ENCODE measurements at regions not wholly inside any gene's neighbourhood (a gene's known extent, or its start where the extent isn't known, plus 50 kb on each side); places are given as distances from the start of the nearest gene placed in this dataset.

GRCh38 chr4:149923736-149924135, 108.1 kb upstream of the IQCM start:
- no peaks in the 10 kb centered on the region for H3K9me3 ChIP-seq
- no peak overlapping the region for H3K4me3 ChIP-seq
- no peak overlapping the region for H3K27ac ChIP-seq
- no peak for DNase-seq (ENCODE audit: low spot score in 2 of 2)
- no peaks in the 10 kb centered on the region for H3K4me1 ChIP-seq
- WGBS, 2 donors: 77 to 79% methylated on average over 6 of the region's 6 CpGs
- TF ChIP-seq, protein P1, sequence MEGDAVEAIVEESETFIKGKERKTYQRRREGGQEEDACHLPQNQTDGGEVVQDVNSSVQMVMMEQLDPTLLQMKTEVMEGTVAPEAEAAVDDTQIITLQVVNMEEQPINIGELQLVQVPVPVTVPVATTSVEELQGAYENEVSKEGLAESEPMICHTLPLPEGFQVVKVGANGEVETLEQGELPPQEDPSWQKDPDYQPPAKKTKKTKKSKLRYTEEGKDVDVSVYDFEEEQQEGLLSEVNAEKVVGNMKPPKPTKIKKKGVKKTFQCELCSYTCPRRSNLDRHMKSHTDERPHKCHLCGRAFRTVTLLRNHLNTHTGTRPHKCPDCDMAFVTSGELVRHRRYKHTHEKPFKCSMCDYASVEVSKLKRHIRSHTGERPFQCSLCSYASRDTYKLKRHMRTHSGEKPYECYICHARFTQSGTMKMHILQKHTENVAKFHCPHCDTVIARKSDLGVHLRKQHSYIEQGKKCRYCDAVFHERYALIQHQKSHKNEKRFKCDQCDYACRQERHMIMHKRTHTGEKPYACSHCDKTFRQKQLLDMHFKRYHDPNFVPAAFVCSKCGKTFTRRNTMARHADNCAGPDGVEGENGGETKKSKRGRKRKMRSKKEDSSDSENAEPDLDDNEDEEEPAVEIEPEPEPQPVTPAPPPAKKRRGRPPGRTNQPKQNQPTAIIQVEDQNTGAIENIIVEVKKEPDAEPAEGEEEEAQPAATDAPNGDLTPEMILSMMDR (IDR thresholded peaks at IDR 0.05): no peak
- no peak for TF ChIP-seq EP300 (IDR thresholded peaks at IDR 0.05)
- TF ChIP-seq POLR2A (IDR thresholded peaks at IDR 0.05): no peak
- no peaks in the 10 kb centered on the region for H3K27me3 ChIP-seq
- H3K36me3 ChIP-seq: no peaks in the 10 kb centered on the region

- no peaks in the 10 kb centered on the region for H3K27me3 ChIP-seq
- H3K36me3 ChIP-seq: no peaks in the 10 kb centered on the region
- DNase-seq (ENCODE audit: low spot score in 2 of 2): no peak
- TF ChIP-seq EP300 (IDR thresholded peaks at IDR 0.05) (no peak), POLR2A (IDR thresholded peaks at IDR 0.05) (no peak)
- 91 to 96% methylated on average over 3 of the region's 3 CpGs for WGBS, 2 donors
- H3K4me1 ChIP-seq: no peaks in the 10 kb centered on the region
- no peak overlapping the region for H3K27ac ChIP-seq
- no peak overlapping the region for H3K4me3 ChIP-seq
- H3K9me3 ChIP-seq: no peaks in the 10 kb centered on the region
These were observed 111.9 kb upstream of the IQCM start for GRCh38 chr4:149927514-149927913.

- WGBS, 2 donors: 93 to 100% methylated on average over 1 of the region's 1 CpG
- Histone ChIP-seq H3K36me3 (no peaks in the 10 kb centered on the region), H3K4me1 (no peaks in the 10 kb centered on the region), H3K4me3 (no peak overlapping the region), H3K27me3 (no peaks in the 10 kb centered on the region), H3K9me3 (no peaks in the 10 kb centered on the region), H3K27ac (no peak overlapping the region)
- no peak for TF ChIP-seq POLR2A (IDR thresholded peaks at IDR 0.05)
- TF ChIP-seq EP300 (IDR thresholded peaks at IDR 0.05): no peak
- TF ChIP-seq, protein P1 (IDR thresholded peaks at IDR 0.05): no peak
- no peak for DNase-seq (ENCODE audit: low spot score in 2 of 2)
These were observed 112.9 kb upstream of the IQCM start for GRCh38 chr4:149928507-149928906.

DNA sequence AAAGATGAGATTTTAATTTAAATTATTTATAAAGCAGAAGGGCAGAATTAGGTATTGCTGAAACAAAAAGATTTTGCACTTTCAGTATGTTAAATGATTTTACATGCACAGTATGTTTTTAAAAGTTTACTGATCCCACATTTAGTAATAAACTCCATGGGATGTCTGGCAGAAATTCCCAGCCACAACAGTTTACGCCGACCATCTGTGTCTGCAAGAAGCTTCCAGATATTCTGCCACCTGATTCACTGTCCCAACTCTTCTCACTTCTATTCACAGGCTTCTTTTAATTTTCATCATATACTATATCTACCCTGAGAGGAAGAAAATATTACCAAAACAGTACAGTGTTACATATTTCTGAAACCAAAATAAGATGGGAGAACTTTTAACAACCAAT, 115.8 kb upstream of the IQCM start:
- Histone ChIP-seq H3K36me3 (no peaks in the 10 kb centered on the region), H3K27ac (no peak overlapping the region), H3K4me1 (no peaks in the 10 kb centered on the region), H3K9me3 (no peaks in the 10 kb centered on the region), H3K27me3 (no peaks in the 10 kb centered on the region), H3K4me3 (no peak overlapping the region)
- DNase-seq (ENCODE audit: low spot score in 2 of 2): no peak
- TF ChIP-seq EP300 (IDR thresholded peaks at IDR 0.05) (no peak), POLR2A (IDR thresholded peaks at IDR 0.05) (no peak)
- TF ChIP-seq, protein P1 (IDR thresholded peaks at IDR 0.05): no peak
- WGBS, 2 donors: 64 to 86% methylated on average over 2 of the region's 2 CpGs

DNA sequence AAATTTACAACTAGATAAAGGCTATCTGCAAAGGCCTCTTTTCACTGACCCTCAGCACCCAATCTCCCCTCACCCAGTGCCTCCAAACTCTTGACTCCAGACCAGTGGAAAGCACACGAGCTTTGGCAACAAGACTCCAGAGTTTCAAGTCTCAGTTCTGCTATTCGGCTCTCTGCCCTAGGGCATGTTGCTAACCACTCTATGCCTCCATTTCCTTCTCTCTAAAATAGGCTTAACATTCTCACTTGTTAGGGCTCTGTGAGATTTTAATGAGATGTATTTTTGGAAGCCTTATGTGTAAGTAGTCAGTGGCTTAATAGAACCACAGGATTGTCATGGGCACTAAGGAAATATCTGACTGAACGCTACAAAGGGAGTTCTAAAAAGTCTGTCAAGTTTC, 116.5 kb upstream of the IQCM start:
- H3K4me3 ChIP-seq: no peak overlapping the region
- H3K4me1 ChIP-seq: no peaks in the 10 kb centered on the region
- DNase-seq (ENCODE audit: low spot score in 2 of 2): no peak
- H3K36me3 ChIP-seq: no peaks in the 10 kb centered on the region
- 67 to 83% methylated on average over 3 of the region's 3 CpGs for WGBS, 2 donors
- no peaks in the 10 kb centered on the region for H3K9me3 ChIP-seq
- TF ChIP-seq EP300 (IDR thresholded peaks at IDR 0.05) (no peak), POLR2A (IDR thresholded peaks at IDR 0.05) (no peak)
- TF ChIP-seq, protein P1 (IDR thresholded peaks at IDR 0.05): no peak
- no peaks in the 10 kb centered on the region for H3K27me3 ChIP-seq
- no peak overlapping the region for H3K27ac ChIP-seq

- no peaks in the 10 kb centered on the region for H3K36me3 ChIP-seq
- H3K4me3 ChIP-seq: no peak overlapping the region
- no peaks in the 10 kb centered on the region for H3K4me1 ChIP-seq
- no peaks in the 10 kb centered on the region for H3K27me3 ChIP-seq
- TF ChIP-seq, protein P1 (IDR thresholded peaks at IDR 0.05): no peak
- no peak for TF ChIP-seq EP300 (IDR thresholded peaks at IDR 0.05)
- TF ChIP-seq POLR2A (IDR thresholded peaks at IDR 0.05): no peak
- H3K27ac ChIP-seq: no peak overlapping the region
- DNase-seq (ENCODE audit: low spot score in 2 of 2): no peak
- 0 to 38% methylated on average over 1 of the region's 1 CpG for WGBS, 2 donors
- H3K9me3 ChIP-seq: no peaks in the 10 kb centered on the region
These were observed 117.5 kb upstream of the IQCM start for GRCh38 chr4:149933120-149933519.
